Cardiac fibroblast (primary cell): ENCODE measurements at regions not wholly inside any gene's neighbourhood (a gene's known extent, or its start where the extent isn't known, plus 50 kb on each side); places are given as distances from the start of the nearest gene placed in this dataset.

Experiments used
- DNase-seq, 2 donors: peaks; one replicate each; pipeline versions ENCODE4 v3.0.0 to v3.0.0-alpha.2; 2010; ENCODE audit warnings: low read depth in 2 of 2
- H3K4me3 ChIP-seq, 2 donors: replicated peaks in 1 of 2; 1 replicate in 1 of 2; 2 replicates in 1 of 2; pipeline ENCODE4 v1.5.1; 2011; ENCODE audit warnings: low read depth in 2 of 2, low read length in 2 of 2, mild to moderate bottlenecking in 2 of 2, moderate library complexity in 1 of 2
- CTCF ChIP-seq: IDR thresholded peaks from one replicate; pipeline ENCODE4 v1.5.1; 2011; ENCODE audit warnings: low read depth, mild to moderate bottlenecking, low read length, inconsistent platforms

- TF ChIP-seq CTCF: no peak
- DNase-seq: no peak
- H3K4me3 ChIP-seq: no peak overlapping the region
These were observed 467.1 kb downstream of the LMO4 start for GRCh38 chr1:87795615-87796337.

GRCh38 chr1:87796471-87796901 is 467.8 kb downstream of the LMO4 start:
- no peak for TF ChIP-seq CTCF
- no peak overlapping the region for H3K4me3 ChIP-seq
- no peak for DNase-seq

- no peak overlapping the region for H3K4me3 ChIP-seq
- no peak for TF ChIP-seq CTCF
- DNase-seq: no peak
These were observed 470.8 kb downstream of the LMO4 start for GRCh38 chr1:87799451-87799850.

- peak in 1 of 2 donors; percentile 25 for DNase-seq
- H3K4me3 ChIP-seq: no peak overlapping the region
- TF ChIP-seq CTCF: no peak
These were observed 471.3 kb downstream of the LMO4 start for GRCh38 chr1:87800006-87800405.

- DNase-seq: no peak
- TF ChIP-seq CTCF: no peak
- no peak overlapping the region for H3K4me3 ChIP-seq
These were observed 474.7 kb downstream of the LMO4 start for GRCh38 chr1:87803375-87803774.

- DNase-seq: no peak
- TF ChIP-seq CTCF: no peak
These were observed 475.4 kb downstream of the LMO4 start for GRCh38 chr1:87804128-87804527.

More at GRCh38 chr1:87804128-87804527, 475.4 kb downstream of the LMO4 start:
- no peak overlapping the region for H3K4me3 ChIP-seq
